CD14-positive monocyte (primary cell): ENCODE measurements at regions not wholly inside any gene's neighbourhood (a gene's known extent, or its start where the extent isn't known, plus 50 kb on each side); places are given as distances from the start of the nearest gene placed in this dataset.
"Not testable (repeated sequence)": the region's sequence is repeated elsewhere in the genome, so short reads cannot be mapped to it uniquely, and the experiment has no call there.

Experiments
- DNase-seq, 3 donors: peaks; one replicate each; pipeline ENCODE4 v3.0.0-alpha.2; 2011 to 2022
- H2AFZ ChIP-seq: 2 replicates; pipeline ENCODE4 v1.6.0; 2012; ENCODE audit warnings: mild to moderate bottlenecking, low read depth, low read length, inconsistent platforms; ENCODE audit not compliant: insufficient read depth, poor library complexity, severe bottlenecking
- H3K27ac ChIP-seq, 2 donors: 1 replicate in 1 of 2; 2 replicates in 1 of 2; pipeline ENCODE4 v1.5.1; 2012 to 2013; ENCODE audit warnings: low read length in 2 of 2, control low read depth in 1 of 2, inconsistent platforms in 1 of 2, low read depth in 1 of 2, mild to moderate bottlenecking in 1 of 2
- H3K27me3 ChIP-seq, 2 donors: one replicate each; pipeline versions ENCODE4 v1.6.0 to v1.6.1; 2011 to 2013; ENCODE audit warnings: low read length in 2 of 2; ENCODE audit not compliant: control insufficient read depth in 2 of 2, insufficient read depth in 2 of 2
- H3K36me3 ChIP-seq, 2 donors: replicated peaks in 1 of 2; 1 replicate in 1 of 2; 2 replicates in 1 of 2; pipeline versions ENCODE4 v1.5.1 to v1.6.1; 2012 to 2013; ENCODE audit warnings: low read length in 2 of 2, control low read depth in 1 of 2, inconsistent platforms in 1 of 2, mild to moderate bottlenecking in 1 of 2; ENCODE audit not compliant: insufficient read depth in 2 of 2, control insufficient read depth in 1 of 2
- H3K4me1 ChIP-seq, 2 donors: 1 replicate in 1 of 2; 2 replicates in 1 of 2; pipeline versions ENCODE4 v1.5.1 to v1.6.1; 2012 to 2013; ENCODE audit warnings: low read length in 2 of 2, control low read depth in 1 of 2, inconsistent platforms in 1 of 2, mild to moderate bottlenecking in 1 of 2, moderate library complexity in 1 of 2; ENCODE audit not compliant: insufficient read depth in 2 of 2, control insufficient read depth in 1 of 2
- H3K4me2 ChIP-seq: replicated peaks from 2 replicates; pipeline ENCODE3; 2012; ENCODE audit warnings: low read length, moderate library complexity, mild to moderate bottlenecking; ENCODE audit not compliant: poor library complexity, severe bottlenecking; ENCODE audit errors: extremely low read depth
- H3K4me3 ChIP-seq, 3 experiments: fragments of 200-600 bp in 1 of 3; sonication (generic) in 1 of 3; replicated peaks in 1 of 3; 1 replicate in 2 of 3; 2 replicates in 1 of 3; pipeline ENCODE4 v1.5.1; 2011 to 2013; ENCODE audit warnings: low read length in 3 of 3, mild to moderate bottlenecking in 3 of 3, control low read depth in 2 of 3, low read depth in 2 of 3, inconsistent platforms in 1 of 3, moderate library complexity in 1 of 3
- H3K79me2 ChIP-seq: 2 replicates; pipeline ENCODE4 v1.6.0; 2012; ENCODE audit warnings: mild to moderate bottlenecking, control low read depth, inconsistent platforms, low read length, moderate library complexity; ENCODE audit not compliant: insufficient read depth
- H3K9ac ChIP-seq: 2 replicates; pipeline ENCODE4 v1.6.0; 2017; ENCODE audit warnings: low read length, mild to moderate bottlenecking; ENCODE audit not compliant: insufficient read depth, poor library complexity, severe bottlenecking
- H3K9me3 ChIP-seq, 2 donors: replicated peaks in 1 of 2; 1 replicate in 1 of 2; 2 replicates in 1 of 2; pipeline versions ENCODE4 v1.5.1 to v1.6.1; 2012 to 2013; ENCODE audit warnings: low read length in 2 of 2, control low read depth in 1 of 2; ENCODE audit not compliant: control insufficient read depth in 1 of 2, insufficient read depth in 1 of 2
- H4K20me1 ChIP-seq: 2 replicates; pipeline ENCODE4 v1.6.0; 2012; ENCODE audit warnings: mild to moderate bottlenecking, low read length, control low read depth, moderate library complexity; ENCODE audit not compliant: insufficient read depth
- H3K27ac Mint-ChIP-seq, 7 donors: one replicate each; pipeline ENCODE4 v1.8.0; 2020; ENCODE audit warnings: mild to moderate bottlenecking in 7 of 7, mixed read lengths in 7 of 7, moderate library complexity in 6 of 7, inconsistent platforms in 2 of 7
- H3K27me3 Mint-ChIP-seq, 3 donors: one replicate each; pipeline ENCODE4 v1.8.0; 2021 to 2022; ENCODE audit warnings: low read depth in 3 of 3, mild to moderate bottlenecking in 3 of 3, mixed read lengths in 3 of 3, moderate library complexity in 3 of 3, inconsistent platforms in 1 of 3
- H3K36me3 Mint-ChIP-seq, 2 donors: one replicate each; pipeline ENCODE4 v1.8.0; 2020; ENCODE audit warnings: mixed read lengths in 2 of 2, inconsistent platforms in 1 of 2, mild to moderate bottlenecking in 1 of 2
- H3K4me1 Mint-ChIP-seq: one replicate; pipeline ENCODE4 v1.8.0; 2020; ENCODE audit warnings: mild to moderate bottlenecking, mixed read lengths
- H3K4me3 Mint-ChIP-seq, 2 donors: one replicate each; pipeline ENCODE4 v1.8.0; 2020; ENCODE audit warnings: mild to moderate bottlenecking in 2 of 2, mixed read lengths in 2 of 2, moderate library complexity in 1 of 2
- H3K9me3 Mint-ChIP-seq, 7 donors: one replicate each; pipeline ENCODE4 v1.8.0; 2020 to 2022; ENCODE audit warnings: mixed read lengths in 7 of 7, mild to moderate bottlenecking in 6 of 7, moderate library complexity in 6 of 7, inconsistent platforms in 2 of 7
- CTCF ChIP-seq: fragments of 200-600 bp; IDR thresholded peaks from one replicate; pipeline ENCODE4 v1.8.0; 2022; ENCODE audit warnings: antibody characterized with exemption, mild to moderate bottlenecking
- WGBS: methylation state at CpG from one replicate; pipeline ENCODE4 v1.1.5; 2013; ENCODE audit warnings: missing lambda C conversion rate; ENCODE audit not compliant: insufficient coverage; 5-methylcytosine and 5-hydroxymethylcytosine counted together
- intact Hi-C, 2 donors: fragments of 100-400 bp; cut with micrococcal nuclease; formaldehyde crosslinking; loops; one replicate each; pipeline versions ENCODE4 v1.15.0 to v1.15.1; 2023

GRCh38 chr12:29025937-29026336 is 123.1 kb upstream of the FAR2 start:
- Histone ChIP-seq H3K4me1 (no peaks in the 10 kb centered on the region), H3K4me2 (no peak overlapping the region), H3K4me3 (no peak overlapping the region), H3K27me3 (no peaks in the 10 kb centered on the region), H3K79me2 (no peaks in the 10 kb centered on the region), H3K9ac (no peak overlapping the region), H3K9me3 (no peaks in the 10 kb centered on the region), H3K36me3 (no peaks in the 10 kb centered on the region), H4K20me1 (no peaks in the 10 kb centered on the region), H2AFZ (no peak overlapping the region), H3K27ac (no peak overlapping the region)
- Mint-ChIP-seq H3K4me3 (no peak overlapping the region), H3K9me3 (peaks cover 0 to 2% (median 0%) of the 10 kb centered on the region in 7 donors), H3K4me1 (no peaks in the 10 kb centered on the region), H3K27ac (no peak overlapping the region), H3K36me3 (no peaks in the 10 kb centered on the region), H3K27me3 (no peaks in the 10 kb centered on the region)
- no peak for DNase-seq
- intact Hi-C loops: no loop called here
- TF ChIP-seq CTCF: no peak
- no CpG with 5 or more reads among the region's 2 CpGs for WGBS

- H3K27ac ChIP-seq: no peak overlapping the region
- H2AFZ ChIP-seq: no peak overlapping the region
- H3K27me3 ChIP-seq: no peaks in the 10 kb centered on the region
- no peaks in the 10 kb centered on the region for H3K9me3 ChIP-seq
- H3K79me2 ChIP-seq: no peaks in the 10 kb centered on the region
- Mint-ChIP-seq H3K9me3 (peaks cover 0 to 2% (median 0%) of the 10 kb centered on the region in 7 donors), H3K27me3 (no peaks in the 10 kb centered on the region), H3K27ac (no peak overlapping the region), H3K4me1 (no peaks in the 10 kb centered on the region), H3K36me3 (no peaks in the 10 kb centered on the region), H3K4me3 (no peak overlapping the region)
- intact Hi-C loops: no loop called here
- H3K4me3 ChIP-seq: no peak overlapping the region
- no peak for TF ChIP-seq CTCF
- no peaks in the 10 kb centered on the region for H4K20me1 ChIP-seq
- no peak overlapping the region for H3K9ac ChIP-seq
- no peak overlapping the region for H3K4me2 ChIP-seq
- no peaks in the 10 kb centered on the region for H3K4me1 ChIP-seq
- no peak for DNase-seq
- 82% methylated on average over 1 of the region's 4 CpGs for WGBS
- no peaks in the 10 kb centered on the region for H3K36me3 ChIP-seq
These were observed 122.7 kb upstream of the FAR2 start for GRCh38 chr12:29026419-29026818.

GRCh38 chr12:29029484-29029883 is 119.6 kb upstream of the FAR2 start:
- H3K27me3 Mint-ChIP-seq, H3K4me1 ChIP-seq, H3K79me2 ChIP-seq, H3K27me3 ChIP-seq, H3K27ac ChIP-seq, H3K9me3 ChIP-seq, H4K20me1 ChIP-seq, H3K4me1 Mint-ChIP-seq, intact Hi-C loops, H3K9me3 Mint-ChIP-seq, H3K36me3 ChIP-seq, H2AFZ ChIP-seq, H3K4me2 ChIP-seq, H3K4me3 ChIP-seq, DNase-seq, H3K9ac ChIP-seq, H3K4me3 Mint-ChIP-seq, H3K36me3 Mint-ChIP-seq: not testable (repeated sequence)
- 93% methylated on average over 6 of the region's 8 CpGs for WGBS
- H3K27ac Mint-ChIP-seq: peak overlapping the region in 1 of 7 donors; percentile 4
